Endodermal cell (in vitro differentiated cells): ENCODE measurements at regions not wholly inside any gene's neighbourhood (a gene's known extent, or its start where the extent isn't known, plus 50 kb on each side); places are given as distances from the start of the nearest gene placed in this dataset.

Source experiments
- DNase-seq: peaks from one replicate; pipeline ENCODE4 v3.0.0-alpha.2; 2017
- H3K27ac ChIP-seq: 2 replicates; pipeline ENCODE4 v1.5.1; 2013; ENCODE audit warnings: mild to moderate bottlenecking, low read depth, low read length, moderate library complexity
- H3K27me3 ChIP-seq: 2 replicates; pipeline ENCODE4 v1.6.1; 2013; ENCODE audit warnings: mild to moderate bottlenecking, low read length, moderate library complexity; ENCODE audit not compliant: insufficient read depth, control insufficient read depth, poor library complexity, severe bottlenecking
- H3K36me3 ChIP-seq: 2 replicates; pipeline ENCODE4 v1.7.0; 2013; ENCODE audit warnings: mild to moderate bottlenecking, low read length, moderate library complexity; ENCODE audit not compliant: control insufficient read depth, insufficient read depth
- H3K4me1 ChIP-seq: one replicate; pipeline ENCODE4 v1.7.0; 2013; ENCODE audit warnings: low read length; ENCODE audit not compliant: control insufficient read depth, insufficient read depth
- H3K4me3 ChIP-seq: 2 replicates; pipeline ENCODE4 v1.5.1; 2013; ENCODE audit warnings: mild to moderate bottlenecking, low read length, moderate library complexity
- H3K9ac ChIP-seq: 2 replicates; pipeline ENCODE4 v1.6.1; 2013; ENCODE audit warnings: mild to moderate bottlenecking, low read length, moderate library complexity; ENCODE audit not compliant: poor library complexity, severe bottlenecking; ENCODE audit errors: extremely low read depth
- H3K9me3 ChIP-seq: 2 replicates; pipeline ENCODE4 v1.6.1; 2013; ENCODE audit warnings: mild to moderate bottlenecking, low read length, moderate library complexity; ENCODE audit not compliant: control insufficient read depth
- H3K27ac Mint-ChIP-seq: 2 replicates; pipeline ENCODE4 v1.8.0; 2020; ENCODE audit warnings: mixed read lengths
- H3K27me3 Mint-ChIP-seq: 2 replicates; pipeline ENCODE4 v1.8.0; 2021; ENCODE audit warnings: mild to moderate bottlenecking, mixed read lengths; ENCODE audit not compliant: insufficient read depth
- H3K36me3 Mint-ChIP-seq: 2 replicates; pipeline ENCODE4 v1.8.0; 2020; ENCODE audit warnings: low read depth, mixed read lengths
- H3K4me1 Mint-ChIP-seq: 2 replicates; pipeline ENCODE4 v1.8.0; 2020; ENCODE audit warnings: mixed read lengths
- H3K4me3 Mint-ChIP-seq: 2 replicates; pipeline ENCODE4 v1.8.0; 2020; ENCODE audit warnings: mild to moderate bottlenecking, moderate library complexity, mixed read lengths
- H3K9me3 Mint-ChIP-seq: 2 replicates; pipeline ENCODE4 v1.8.0; 2020; ENCODE audit warnings: mild to moderate bottlenecking, mixed read lengths
- CTCF ChIP-seq: fragments of 200-600 bp; sonication (generic); conservative IDR thresholded peaks from 2 replicates; pipeline ENCODE4 v1.5.0; 2021; ENCODE audit warnings: antibody characterized with exemption, mild to moderate bottlenecking
- WGBS, 2 experiments: methylation state at CpG; one replicate each; pipeline versions ENCODE4 v1.1.5 to v1.1.7; 2013; ENCODE audit warnings: missing lambda C conversion rate in 2 of 2, mixed read lengths in 1 of 2; ENCODE audit not compliant: insufficient coverage in 1 of 2, insufficient read length in 1 of 2; 5-methylcytosine and 5-hydroxymethylcytosine counted together

DNA sequence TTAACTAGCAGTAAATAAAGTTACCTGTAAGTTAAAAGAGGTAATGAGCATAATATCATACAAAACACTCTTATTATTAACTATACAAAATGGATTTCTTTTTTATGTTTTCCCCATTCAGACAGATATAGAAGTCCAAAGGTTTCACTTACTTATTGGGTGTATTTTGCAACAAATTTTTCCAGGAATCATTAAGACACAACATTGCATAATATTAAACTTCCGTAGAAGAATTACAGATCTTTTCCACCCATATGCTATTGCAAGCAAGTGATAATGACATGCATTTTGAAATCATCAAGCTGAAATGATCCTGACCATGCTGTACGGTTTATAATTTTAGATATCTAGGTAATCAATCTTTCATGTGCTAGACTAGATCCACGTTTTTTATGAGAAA lies 957.0 kb downstream of the NCAM2 start:
- H3K27ac Mint-ChIP-seq: no peak overlapping the region
- no peaks in the 10 kb centered on the region for H3K36me3 Mint-ChIP-seq
- no peak overlapping the region for H3K4me3 Mint-ChIP-seq
- 85 to 87% methylated on average over 2 to 3 of the region's 3 CpGs for WGBS, 2 experiments
- TF ChIP-seq CTCF: no peak
- H3K4me3 ChIP-seq: no peak overlapping the region
- no peak overlapping the region for H3K27ac ChIP-seq
- H3K36me3 ChIP-seq: no peaks in the 10 kb centered on the region
- no peaks in the 10 kb centered on the region for H3K27me3 ChIP-seq
- H3K27me3 Mint-ChIP-seq: no peaks in the 10 kb centered on the region
- H3K4me1 Mint-ChIP-seq: no peaks in the 10 kb centered on the region
- H3K9ac ChIP-seq: no peak overlapping the region
- peaks cover 2% of the 10 kb centered on the region for H3K9me3 Mint-ChIP-seq
- no peaks in the 10 kb centered on the region for H3K4me1 ChIP-seq
- DNase-seq: no peak
- H3K9me3 ChIP-seq: no peaks in the 10 kb centered on the region

GRCh38 chr21:21957490-21957889 lies 959.3 kb downstream of the NCAM2 start:
- no peak overlapping the region for H3K27ac Mint-ChIP-seq
- H3K9ac ChIP-seq: no peak overlapping the region
- H3K4me3 Mint-ChIP-seq: no peak overlapping the region
- DNase-seq: no peak
- no peaks in the 10 kb centered on the region for H3K9me3 ChIP-seq
- H3K9me3 Mint-ChIP-seq: peaks cover 4% of the 10 kb centered on the region
- no peaks in the 10 kb centered on the region for H3K4me1 ChIP-seq
- no peaks in the 10 kb centered on the region for H3K27me3 Mint-ChIP-seq
- no peak overlapping the region for H3K4me3 ChIP-seq
- H3K27ac ChIP-seq: no peak overlapping the region
- TF ChIP-seq CTCF: no peak
- no peaks in the 10 kb centered on the region for H3K36me3 Mint-ChIP-seq
- H3K4me1 Mint-ChIP-seq: no peaks in the 10 kb centered on the region
- WGBS, 2 experiments: 87 to 100% methylated on average over 1 of the region's 1 CpG
- H3K27me3 ChIP-seq: no peaks in the 10 kb centered on the region
- no peaks in the 10 kb centered on the region for H3K36me3 ChIP-seq

DNA sequence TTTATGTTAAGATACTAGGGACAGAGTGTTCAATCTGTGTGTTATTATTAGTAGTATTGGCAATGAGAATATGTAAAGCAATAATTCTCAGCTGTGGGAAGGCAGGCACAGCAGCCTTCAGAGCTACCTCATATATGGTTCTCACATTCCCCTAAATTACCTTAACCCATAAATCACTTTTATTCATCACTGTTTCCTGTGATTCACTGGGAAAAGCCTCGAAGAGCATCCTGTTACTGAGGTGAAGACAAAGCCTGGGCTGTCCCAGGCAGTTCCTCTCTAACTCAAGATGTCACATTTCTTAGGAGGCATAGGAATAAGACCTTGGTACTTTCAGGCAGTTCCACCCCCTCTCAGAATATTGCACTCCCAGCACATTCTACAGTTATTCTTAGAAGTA lies 965.7 kb downstream of the NCAM2 start:
- 86 to 93% methylated on average over 1 of the region's 1 CpG for WGBS, 2 experiments
- Histone ChIP-seq H3K27me3 (no peaks in the 10 kb centered on the region), H3K27ac (no peak overlapping the region), H3K36me3 (no peaks in the 10 kb centered on the region), H3K9me3 (peaks cover 26% of the 10 kb centered on the region), H3K4me3 (peak overlapping the region; percentile 37), H3K9ac (no peak overlapping the region), H3K4me1 (peaks cover 5% of the 10 kb centered on the region)
- no peak for TF ChIP-seq CTCF
- H3K4me3 Mint-ChIP-seq: no peak overlapping the region
- no peaks in the 10 kb centered on the region for H3K27me3 Mint-ChIP-seq
- peaks cover 4% of the 10 kb centered on the region for H3K4me1 Mint-ChIP-seq
- no peak overlapping the region for H3K27ac Mint-ChIP-seq
- H3K36me3 Mint-ChIP-seq: no peaks in the 10 kb centered on the region
- peaks cover 29% of the 10 kb centered on the region for H3K9me3 Mint-ChIP-seq
- no peak for DNase-seq
